CD8-positive, alpha-beta memory T cell (primary cell): ENCODE measurements at regions not wholly inside any gene's neighbourhood (a gene's known extent, or its start where the extent isn't known, plus 50 kb on each side); places are given as distances from the start of the nearest gene placed in this dataset.

Experiments used
- CTCF ChIA-PET: fragments of 350-600 bp; sonication (Branson Sonifier 250); formaldehyde crosslinking; loops from one replicate; lab custom pipeline; 2021; ENCODE audit warnings: antibody characterized with exemption; lab: Charles Lee
- POLR2A ChIA-PET: fragments of 350-600 bp; sonication (Branson Sonifier 250); formaldehyde crosslinking; loops from one replicate; lab custom pipeline; 2021; ENCODE audit warnings: antibody characterized with exemption; lab: Charles Lee
- DNase-seq, 5 donors: peaks; one replicate each; pipeline versions ENCODE4 v3.0.0 to v3.0.0-alpha.2; 2020 to 2022; ENCODE audit warnings: mixed read lengths in 1 of 5
- H3K27ac ChIP-seq: one replicate; pipeline ENCODE4 v1.7.0; 2013; ENCODE audit warnings: low read depth, mild to moderate bottlenecking, low read length, moderate library complexity
- H3K27me3 ChIP-seq: 2 replicates; pipeline ENCODE4 v1.7.0; 2013; ENCODE audit warnings: low read length, mild to moderate bottlenecking; ENCODE audit not compliant: insufficient read depth, poor library complexity, severe bottlenecking
- H3K36me3 ChIP-seq: 2 replicates; pipeline ENCODE4 v1.7.0; 2013; ENCODE audit warnings: mild to moderate bottlenecking, low read length, moderate library complexity; ENCODE audit not compliant: insufficient read depth
- H3K4me1 ChIP-seq: 2 replicates; pipeline ENCODE4 v1.7.0; 2013; ENCODE audit warnings: mild to moderate bottlenecking, low read length, moderate library complexity; ENCODE audit not compliant: insufficient read depth
- H3K4me3 ChIP-seq: 2 replicates; pipeline ENCODE4 v1.7.0; 2013; ENCODE audit warnings: mild to moderate bottlenecking, low read length
- H3K9me3 ChIP-seq: 2 replicates; pipeline ENCODE4 v1.7.0; 2013; ENCODE audit warnings: mild to moderate bottlenecking, low read length
- H3K27ac Mint-ChIP-seq, 8 donors: one replicate each; pipeline ENCODE4 v1.8.0; 2020 to 2021; ENCODE audit warnings: mixed read lengths in 8 of 8, mild to moderate bottlenecking in 6 of 8, inconsistent platforms in 3 of 8, moderate library complexity in 3 of 8
- H3K27me3 Mint-ChIP-seq, 2 donors: one replicate each; pipeline ENCODE4 v1.8.0; 2020 to 2021; ENCODE audit warnings: mixed read lengths in 2 of 2, mild to moderate bottlenecking in 1 of 2, moderate library complexity in 1 of 2
- H3K36me3 Mint-ChIP-seq, 3 donors: one replicate each; pipeline ENCODE4 v1.8.0; 2020 to 2021; ENCODE audit warnings: mixed read lengths in 3 of 3, inconsistent platforms in 1 of 3, mild to moderate bottlenecking in 1 of 3
- H3K4me1 Mint-ChIP-seq, 3 donors: one replicate each; pipeline ENCODE4 v1.8.0; 2020 to 2021; ENCODE audit warnings: mixed read lengths in 3 of 3, inconsistent platforms in 1 of 3, mild to moderate bottlenecking in 1 of 3
- H3K4me3 Mint-ChIP-seq, 7 donors: one replicate each; pipeline ENCODE4 v1.8.0; 2020 to 2021; ENCODE audit warnings: mixed read lengths in 7 of 7, mild to moderate bottlenecking in 6 of 7, moderate library complexity in 4 of 7, inconsistent platforms in 2 of 7
- H3K9me3 Mint-ChIP-seq, 5 donors: one replicate each; pipeline ENCODE4 v1.8.0; 2020 to 2022; ENCODE audit warnings: mixed read lengths in 5 of 5, mild to moderate bottlenecking in 3 of 5, moderate library complexity in 2 of 5, inconsistent platforms in 1 of 5

DNA sequence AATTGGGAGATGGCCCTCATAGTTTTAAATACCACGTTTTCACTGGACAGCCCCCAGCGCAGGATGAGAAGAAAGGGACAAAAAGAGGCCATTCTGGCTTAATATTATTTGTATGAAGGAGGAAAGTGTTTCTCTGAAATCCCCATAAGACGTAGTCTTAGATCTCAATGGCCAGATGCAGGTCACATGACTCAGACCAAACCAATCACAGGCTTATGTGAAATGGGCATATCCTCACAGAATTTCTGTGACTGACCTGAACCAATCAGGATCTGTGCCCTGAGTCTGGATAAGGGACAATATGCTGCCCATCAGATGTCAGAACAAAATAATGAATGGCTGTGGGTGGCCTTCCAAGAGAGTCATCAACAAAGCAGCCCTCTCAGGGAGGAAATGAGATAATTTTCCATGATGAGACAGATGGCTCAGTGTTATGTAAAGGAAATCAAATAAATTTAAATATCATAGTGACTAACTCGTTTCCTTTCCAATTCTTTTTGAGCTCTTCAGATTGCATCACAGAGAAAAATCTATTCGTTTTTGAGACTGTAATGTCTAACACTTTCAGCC lies 1009.5 kb upstream of the TMEM132C start:
- POLR2A ChIA-PET = no interaction called here
- no peaks in the 10 kb centered on the region for H3K9me3 ChIP-seq
- no peak overlapping the region for H3K4me3 ChIP-seq
- H3K27ac ChIP-seq = no peak overlapping the region
- DNase-seq = no peak
- no peaks in the 10 kb centered on the region for H3K4me1 Mint-ChIP-seq
- H3K4me1 ChIP-seq = no peaks in the 10 kb centered on the region
- no peaks in the 10 kb centered on the region for H3K27me3 ChIP-seq
- H3K36me3 Mint-ChIP-seq = no peaks in the 10 kb centered on the region
- peaks cover 2 to 14% of the 10 kb centered on the region in 2 donors for H3K27me3 Mint-ChIP-seq
- CTCF ChIA-PET = interaction anchor here (1.1 kb wide), 1 partner anchor 8 kb away, joined by 3 read pairs; no protein-coding TSS in a partner anchor
- H3K36me3 ChIP-seq = no peaks in the 10 kb centered on the region
- no peak overlapping the region for H3K27ac Mint-ChIP-seq
- no peak overlapping the region for H3K4me3 Mint-ChIP-seq
- peaks cover 0 to 3% (median 0%) of the 10 kb centered on the region in 5 donors for H3K9me3 Mint-ChIP-seq

DNA sequence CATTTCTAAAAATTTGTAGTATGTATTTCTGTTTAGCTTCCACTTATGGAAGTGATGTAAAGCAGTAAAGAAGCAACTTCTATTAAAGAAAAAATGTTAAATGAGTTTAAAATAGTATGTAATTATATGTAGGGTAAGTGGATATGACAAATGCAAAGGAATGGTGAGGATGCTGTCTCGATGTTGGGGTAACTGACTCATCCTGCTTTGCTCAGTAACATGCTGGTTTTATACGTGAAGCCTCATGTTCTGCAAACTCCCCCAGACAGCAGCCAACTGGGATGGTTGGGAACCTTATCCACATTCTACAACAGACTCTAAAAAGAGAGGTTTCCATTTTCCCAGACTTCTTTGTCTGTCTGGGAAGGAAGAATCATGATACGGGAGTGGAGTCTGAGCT lies 1006.4 kb upstream of the TMEM132C start:
- Histone ChIP-seq H3K27ac (no peak overlapping the region), H3K4me1 (no peaks in the 10 kb centered on the region), H3K4me3 (no peak overlapping the region), H3K27me3 (no peaks in the 10 kb centered on the region), H3K9me3 (no peaks in the 10 kb centered on the region), H3K36me3 (no peaks in the 10 kb centered on the region)
- no peaks in the 10 kb centered on the region for H3K4me1 Mint-ChIP-seq
- POLR2A ChIA-PET = no interaction called here
- H3K27ac Mint-ChIP-seq = no peak overlapping the region
- H3K4me3 Mint-ChIP-seq = no peak overlapping the region
- no peak for DNase-seq
- H3K36me3 Mint-ChIP-seq = no peaks in the 10 kb centered on the region
- H3K9me3 Mint-ChIP-seq = peaks cover 0 to 8% (median 0%) of the 10 kb centered on the region in 5 donors
- H3K27me3 Mint-ChIP-seq = peaks cover 4 to 15% of the 10 kb centered on the region in 2 donors
- CTCF ChIA-PET = no interaction called here

DNA sequence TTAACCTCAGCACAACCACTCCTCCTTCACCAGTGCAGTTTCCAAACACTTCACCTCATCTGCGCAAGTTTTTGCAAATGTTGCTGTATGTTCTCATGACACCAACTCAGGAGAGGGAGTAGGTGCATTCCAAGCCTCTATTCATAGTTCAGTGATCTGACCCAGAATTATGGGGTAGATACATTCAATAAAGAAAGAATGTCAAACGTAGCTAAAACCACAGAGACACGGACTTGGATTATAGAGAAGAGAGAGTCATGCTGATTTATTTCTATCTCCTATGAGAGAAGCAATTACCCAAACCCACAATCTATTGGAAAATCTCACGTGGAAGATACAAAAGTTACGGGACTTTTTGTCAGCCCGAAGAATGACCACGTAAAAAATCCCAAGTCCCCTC lies 1006.0 kb upstream of the TMEM132C start:
- Histone ChIP-seq H3K27me3 (no peaks in the 10 kb centered on the region), H3K36me3 (no peaks in the 10 kb centered on the region), H3K4me1 (no peaks in the 10 kb centered on the region), H3K27ac (no peak overlapping the region), H3K9me3 (no peaks in the 10 kb centered on the region), H3K4me3 (no peak overlapping the region)
- peaks cover 4 to 11% of the 10 kb centered on the region in 2 donors for H3K27me3 Mint-ChIP-seq
- H3K4me1 Mint-ChIP-seq = no peaks in the 10 kb centered on the region
- CTCF ChIA-PET = no interaction called here
- H3K27ac Mint-ChIP-seq = no peak overlapping the region
- H3K4me3 Mint-ChIP-seq = no peak overlapping the region
- no peak for DNase-seq
- peaks cover 0 to 8% (median 0%) of the 10 kb centered on the region in 5 donors for H3K9me3 Mint-ChIP-seq
- H3K36me3 Mint-ChIP-seq = no peaks in the 10 kb centered on the region
- POLR2A ChIA-PET = no interaction called here

DNA sequence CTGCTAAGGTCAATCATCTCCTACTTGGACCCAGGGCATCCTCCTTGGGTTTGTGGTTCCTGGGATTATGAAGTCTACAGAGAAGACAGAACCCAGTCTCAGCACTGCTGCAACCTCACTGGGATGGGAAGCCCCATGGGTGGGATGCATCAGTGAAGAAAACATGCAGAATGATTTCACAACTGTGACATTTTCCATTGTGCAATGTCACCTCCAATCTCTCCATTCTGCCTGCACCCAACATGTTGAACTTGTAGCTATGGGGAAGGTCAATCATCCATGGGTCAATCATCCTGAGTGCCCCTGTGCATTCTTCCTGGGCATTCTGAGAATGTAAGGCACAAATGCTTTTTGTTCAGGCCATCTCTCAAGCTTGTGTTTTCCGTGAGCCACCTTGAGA lies 1004.4 kb upstream of the TMEM132C start:
- H3K27me3 ChIP-seq = no peaks in the 10 kb centered on the region
- CTCF ChIA-PET = no interaction called here
- no peak overlapping the region for H3K4me3 ChIP-seq
- Mint-ChIP-seq H3K9me3 (peaks cover 0 to 12% (median 0%) of the 10 kb centered on the region in 5 donors), H3K27ac (no peak overlapping the region), H3K4me1 (no peaks in the 10 kb centered on the region), H3K27me3 (peaks cover 6 to 21% of the 10 kb centered on the region in 2 donors), H3K4me3 (no peak overlapping the region), H3K36me3 (no peaks in the 10 kb centered on the region)
- DNase-seq = no peak
- no peak overlapping the region for H3K27ac ChIP-seq
- no peaks in the 10 kb centered on the region for H3K9me3 ChIP-seq
- POLR2A ChIA-PET = no interaction called here
- H3K36me3 ChIP-seq = no peaks in the 10 kb centered on the region
- H3K4me1 ChIP-seq = no peaks in the 10 kb centered on the region

DNA sequence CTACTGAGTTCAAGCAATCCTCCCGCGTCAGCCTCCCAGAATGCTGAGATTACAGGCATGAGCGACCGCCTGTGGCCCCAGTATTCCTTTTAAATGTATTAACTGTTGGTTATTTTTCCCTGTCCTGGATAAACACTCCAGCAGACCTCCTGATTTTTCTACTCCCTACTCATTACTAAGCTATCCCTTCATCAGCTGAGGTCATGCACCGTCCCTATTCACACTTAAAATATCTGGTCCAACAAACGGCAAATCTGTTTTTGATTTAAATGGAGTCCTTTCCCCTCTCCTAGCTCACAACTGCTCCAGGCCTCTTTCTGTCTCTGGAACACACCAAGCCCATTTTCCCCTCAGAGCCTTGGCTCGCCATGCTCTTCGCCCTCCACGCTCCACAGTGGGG lies 1003.3 kb upstream of the TMEM132C start:
- peaks cover 0 to 12% (median 0%) of the 10 kb centered on the region in 5 donors for H3K9me3 Mint-ChIP-seq
- ChIA-PET CTCF (no interaction called here), POLR2A (no interaction called here)
- H3K27ac Mint-ChIP-seq = no peak overlapping the region
- Histone ChIP-seq H3K9me3 (no peaks in the 10 kb centered on the region), H3K36me3 (no peaks in the 10 kb centered on the region), H3K27ac (no peak overlapping the region), H3K4me1 (no peaks in the 10 kb centered on the region), H3K27me3 (no peaks in the 10 kb centered on the region), H3K4me3 (no peak overlapping the region)
- H3K4me1 Mint-ChIP-seq = no peaks in the 10 kb centered on the region
- no peak for DNase-seq
- H3K36me3 Mint-ChIP-seq = no peaks in the 10 kb centered on the region
- H3K27me3 Mint-ChIP-seq = peaks cover 4 to 21% of the 10 kb centered on the region in 2 donors
- H3K4me3 Mint-ChIP-seq = no peak overlapping the region

DNA sequence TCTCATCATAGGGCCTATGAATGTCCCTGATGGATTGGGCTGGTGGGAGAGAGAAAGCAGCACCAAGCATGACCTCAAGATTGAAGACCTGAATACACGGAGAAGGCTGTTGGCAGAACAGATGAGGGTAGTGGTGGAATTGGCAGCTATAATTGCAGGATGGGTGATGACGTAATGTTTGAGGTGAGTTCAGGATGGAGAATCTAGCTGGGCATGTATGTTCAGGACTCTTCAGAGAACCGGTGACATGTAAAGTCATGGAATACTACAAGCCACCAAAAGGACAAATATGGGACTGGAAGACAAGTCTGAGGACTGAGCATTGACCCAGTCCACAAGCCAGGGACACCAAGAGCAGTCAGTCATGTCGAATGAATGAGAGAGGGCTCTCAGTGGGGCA lies 999.8 kb upstream of the TMEM132C start:
- Histone ChIP-seq H3K4me1 (no peaks in the 10 kb centered on the region), H3K4me3 (no peak overlapping the region), H3K36me3 (no peaks in the 10 kb centered on the region), H3K27ac (no peak overlapping the region), H3K27me3 (no peaks in the 10 kb centered on the region), H3K9me3 (no peaks in the 10 kb centered on the region)
- Mint-ChIP-seq H3K27me3 (peaks cover 6 to 14% of the 10 kb centered on the region in 2 donors), H3K27ac (no peak overlapping the region), H3K36me3 (no peaks in the 10 kb centered on the region), H3K4me1 (no peaks in the 10 kb centered on the region), H3K4me3 (no peak overlapping the region), H3K9me3 (peaks cover 0 to 9% (median 0%) of the 10 kb centered on the region in 5 donors)
- CTCF ChIA-PET = no interaction called here
- POLR2A ChIA-PET = no interaction called here
- DNase-seq = no peak

DNA sequence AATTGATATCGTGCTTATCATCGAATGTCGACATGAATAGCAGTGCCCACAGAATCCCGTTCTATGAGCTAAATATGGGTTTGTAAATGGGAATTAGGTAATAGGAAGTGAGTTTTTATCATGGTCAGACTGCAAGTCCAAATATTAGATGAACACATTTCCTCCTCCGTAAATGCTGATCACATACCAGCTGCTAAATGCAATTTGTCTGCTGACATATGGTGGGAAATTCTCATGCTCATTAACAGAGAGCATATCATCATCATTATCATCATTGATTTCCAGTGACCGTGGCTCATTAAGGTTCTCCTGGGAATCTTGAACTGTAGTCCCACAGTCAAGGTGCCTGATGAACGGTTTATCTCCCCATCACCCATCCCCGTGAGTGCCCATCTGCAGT lies 998.8 kb upstream of the TMEM132C start:
- H3K4me1 Mint-ChIP-seq = no peaks in the 10 kb centered on the region
- no peaks in the 10 kb centered on the region for H3K4me1 ChIP-seq
- H3K9me3 ChIP-seq = no peaks in the 10 kb centered on the region
- H3K36me3 ChIP-seq = no peaks in the 10 kb centered on the region
- DNase-seq = no peak
- no peaks in the 10 kb centered on the region for H3K27me3 ChIP-seq
- ChIA-PET CTCF (no interaction called here), POLR2A (no interaction called here)
- H3K36me3 Mint-ChIP-seq = no peaks in the 10 kb centered on the region
- H3K27ac Mint-ChIP-seq = no peak overlapping the region
- H3K4me3 ChIP-seq = no peak overlapping the region
- H3K27me3 Mint-ChIP-seq = peaks cover 6 to 18% of the 10 kb centered on the region in 2 donors
- H3K9me3 Mint-ChIP-seq = peaks cover 0 to 9% (median 0%) of the 10 kb centered on the region in 5 donors
- H3K27ac ChIP-seq = no peak overlapping the region
- no peak overlapping the region for H3K4me3 Mint-ChIP-seq

DNA sequence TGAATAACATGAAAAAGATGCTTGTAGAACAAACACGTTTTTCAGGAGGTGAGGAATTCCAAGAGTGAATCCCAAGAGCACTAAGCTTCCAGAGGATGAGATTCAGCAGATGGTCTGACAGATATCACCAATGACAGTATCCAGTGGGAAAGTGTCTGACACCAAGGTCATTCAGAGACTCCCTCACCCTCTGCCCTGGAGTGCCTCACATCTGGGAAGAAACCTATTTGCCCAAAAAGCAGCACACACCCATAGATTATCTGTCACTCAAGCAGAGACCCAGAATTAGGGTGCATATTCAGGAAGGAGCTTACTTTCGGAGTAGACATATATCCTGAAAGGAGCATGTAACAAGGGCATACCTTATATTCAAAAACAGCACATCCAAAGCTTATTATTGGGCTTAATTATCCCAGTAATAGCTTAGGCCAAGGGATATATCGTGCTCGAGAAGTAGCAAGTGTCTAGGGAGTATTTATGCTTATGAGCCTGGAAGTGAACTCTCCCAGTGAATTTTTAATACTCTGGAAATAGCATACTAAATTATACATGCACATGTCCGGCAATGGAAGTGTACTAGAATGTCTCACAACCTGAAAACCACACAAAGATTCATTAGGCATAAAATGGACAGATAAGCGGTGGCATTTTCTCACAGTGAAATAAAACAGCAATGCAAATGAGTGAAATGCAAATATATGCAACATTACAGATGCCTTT lies 998.1 kb upstream of the TMEM132C start:
- H3K4me3 ChIP-seq = no peak overlapping the region
- no peaks in the 10 kb centered on the region for H3K36me3 ChIP-seq
- Mint-ChIP-seq H3K27me3 (peaks cover 9 to 15% of the 10 kb centered on the region in 2 donors), H3K4me1 (no peaks in the 10 kb centered on the region), H3K36me3 (no peaks in the 10 kb centered on the region), H3K27ac (no peak overlapping the region), H3K9me3 (peaks cover 0 to 5% (median 0%) of the 10 kb centered on the region in 5 donors), H3K4me3 (no peak overlapping the region)
- H3K27ac ChIP-seq = no peak overlapping the region
- no peaks in the 10 kb centered on the region for H3K9me3 ChIP-seq
- no peaks in the 10 kb centered on the region for H3K4me1 ChIP-seq
- H3K27me3 ChIP-seq = no peaks in the 10 kb centered on the region
- no peak for DNase-seq
- ChIA-PET CTCF (no interaction called here), POLR2A (no interaction called here)
